Peyer's patch (tissue), 4 donors: ENCODE measurements at regions not wholly inside any gene's neighbourhood (a gene's known extent, or its start where the extent isn't known, plus 50 kb on each side); places are given as distances from the start of the nearest gene placed in this dataset.

Experiments
- CTCF ChIP-seq, 6 experiments: fragments of 450-650 bp in 4 of 6; fragments of 200-600 bp in 2 of 6; sonication (generic) in 1 of 6; IDR thresholded peaks; one replicate each; pipeline ENCODE4 v1.5.1; 2017 to 2019; ENCODE audit warnings: antibody characterized with exemption in 6 of 6, mild to moderate bottlenecking in 3 of 6, moderate library complexity in 1 of 6
- POLR2A ChIP-seq, 2 donors: fragments of 450-650 bp; IDR thresholded peaks; one replicate each; pipeline ENCODE4 v1.5.1; 2017; ENCODE audit warnings: antibody characterized with exemption in 2 of 2, mild to moderate bottlenecking in 2 of 2, moderate library complexity in 2 of 2

- TF ChIP-seq CTCF (IDR thresholded peaks at IDR 0.05) (no peak), POLR2A (IDR thresholded peaks at IDR 0.05) (no peak)
Observed at GRCh38 chr19:28960586-28960985, 252.4 kb downstream of the UQCRFS1 start.
